H9 (cell line): ENCODE measurements at regions not wholly inside any gene's neighbourhood (a gene's known extent, or its start where the extent isn't known, plus 50 kb on each side); places are given as distances from the start of the nearest gene placed in this dataset.

Experiments
- DNase-seq: peaks from one replicate; pipeline ENCODE4 v3.0.0-alpha.2; 2017
- H2AFZ ChIP-seq: one replicate; pipeline ENCODE4 v1.6.1; 2013; ENCODE audit warnings: mild to moderate bottlenecking, low read length, control low read depth, moderate library complexity
- H2AK5ac ChIP-seq: 2 replicates; pipeline ENCODE4 v1.6.1; 2013; ENCODE audit warnings: low read length, control low read depth, mixed read lengths; ENCODE audit not compliant: insufficient read length
- H2BK120ac ChIP-seq: one replicate; pipeline ENCODE4 v1.6.1; 2013; ENCODE audit warnings: low read depth, mild to moderate bottlenecking, low read length, control low read depth, inconsistent platforms; ENCODE audit not compliant: poor library complexity, severe bottlenecking
- H2BK12ac ChIP-seq: 2 replicates; pipeline ENCODE4 v1.6.1; 2013; ENCODE audit warnings: low read length, control low read depth, mixed read lengths, low read depth; ENCODE audit not compliant: insufficient read length
- H2BK15ac ChIP-seq: 2 replicates; pipeline ENCODE4 v1.6.1; 2013; ENCODE audit warnings: low read depth, low read length, control low read depth
- H2BK20ac ChIP-seq: one replicate; pipeline ENCODE4 v1.6.1; 2013; ENCODE audit warnings: low read depth, mild to moderate bottlenecking, low read length, control low read depth, inconsistent platforms; ENCODE audit not compliant: poor library complexity, severe bottlenecking
- H2BK5ac ChIP-seq: 2 replicates; pipeline ENCODE4 v1.6.1; 2013; ENCODE audit warnings: low read length, control low read depth, mixed read lengths; ENCODE audit not compliant: insufficient read length
- H3K14ac ChIP-seq: 2 replicates; pipeline ENCODE4 v1.6.1; 2013; ENCODE audit warnings: low read length, control low read depth; ENCODE audit not compliant: insufficient read depth
- H3K18ac ChIP-seq: 2 replicates; pipeline ENCODE4 v1.6.1; 2013; ENCODE audit warnings: low read depth, mild to moderate bottlenecking, mixed read lengths, low read length, control low read depth; ENCODE audit not compliant: insufficient read length
- H3K23ac ChIP-seq: 2 replicates; pipeline ENCODE4 v1.6.1; 2013; ENCODE audit warnings: low read length, control low read depth, mixed read lengths, low read depth; ENCODE audit not compliant: insufficient read length
- H3K23me2 ChIP-seq: 2 replicates; pipeline ENCODE4 v1.6.1; 2013; ENCODE audit warnings: low read depth, mild to moderate bottlenecking, mixed read lengths, low read length, control low read depth; ENCODE audit not compliant: insufficient read length, poor library complexity, severe bottlenecking
- H3K27ac ChIP-seq: 2 replicates; pipeline ENCODE4 v1.5.1; 2013; ENCODE audit warnings: low read length, control low read depth, mixed read lengths, low read depth; ENCODE audit not compliant: insufficient read length
- H3K27me3 ChIP-seq: 2 replicates; pipeline ENCODE4 v1.6.1; 2013; ENCODE audit warnings: low read length, control low read depth, inconsistent platforms; ENCODE audit not compliant: insufficient read depth
- H3K4ac ChIP-seq: 2 replicates; pipeline ENCODE4 v1.6.1; 2013; ENCODE audit warnings: low read depth, mild to moderate bottlenecking, control low read depth, inconsistent platforms, low read length, moderate library complexity
- H3K4me1 ChIP-seq: 2 replicates; pipeline ENCODE4 v1.6.1; 2013; ENCODE audit warnings: low read length, control low read depth, inconsistent platforms; ENCODE audit not compliant: insufficient read depth
- H3K4me2 ChIP-seq: 2 replicates; pipeline ENCODE4 v1.6.1; 2013; ENCODE audit warnings: low read length, control low read depth, mixed read lengths; ENCODE audit not compliant: insufficient read length, insufficient read depth
- H3K56ac ChIP-seq: 2 replicates; pipeline ENCODE4 v1.6.1; 2013; ENCODE audit warnings: low read depth, mild to moderate bottlenecking, mixed read lengths, low read length, control low read depth; ENCODE audit not compliant: insufficient read length
- H3K79me1 ChIP-seq: 2 replicates; pipeline ENCODE4 v1.6.1; 2013; ENCODE audit warnings: low read depth, mild to moderate bottlenecking, moderate library complexity, low read length, control low read depth, inconsistent platforms; ENCODE audit not compliant: insufficient read depth, poor library complexity, severe bottlenecking
- H3K79me2 ChIP-seq: 2 replicates; pipeline ENCODE4 v1.6.1; 2013; ENCODE audit warnings: low read length, control low read depth, inconsistent platforms; ENCODE audit not compliant: insufficient read depth
- H3K9ac ChIP-seq: 2 replicates; pipeline ENCODE4 v1.6.1; 2013; ENCODE audit warnings: low read length, control low read depth, mixed read lengths; ENCODE audit not compliant: insufficient read length; ENCODE audit errors: extremely low read depth
- H3K9me3 ChIP-seq: one replicate; pipeline ENCODE4 v1.6.1; 2013; ENCODE audit warnings: low read depth, low read length, inconsistent platforms; ENCODE audit not compliant: control insufficient read depth
- H3T11ph ChIP-seq: one replicate; pipeline ENCODE4 v1.6.1; 2013; ENCODE audit warnings: mild to moderate bottlenecking, low read length, control low read depth, inconsistent platforms
- H4K20me1 ChIP-seq: one replicate; pipeline ENCODE4 v1.6.1; 2013; ENCODE audit not compliant: control insufficient read depth, insufficient read length, insufficient read depth
- H4K5ac ChIP-seq: 2 replicates; pipeline ENCODE4 v1.6.1; 2013; ENCODE audit warnings: low read depth, mild to moderate bottlenecking, mixed read lengths, low read length, control low read depth; ENCODE audit not compliant: insufficient read length
- H4K8ac ChIP-seq: replicated peaks from 2 replicates; pipeline ENCODE4 v1.6.1; 2013; ENCODE audit warnings: low read length, control low read depth, mixed read lengths, low read depth; ENCODE audit not compliant: insufficient read length
- H4K91ac ChIP-seq: 2 replicates; pipeline ENCODE4 v1.6.1; 2013; ENCODE audit warnings: low read depth, mild to moderate bottlenecking, moderate library complexity, mixed read lengths, low read length, control low read depth; ENCODE audit not compliant: insufficient read length
- H3K27ac Mint-ChIP-seq, 3 experiments: 2 replicates in 2 of 3; 3 replicates in 1 of 3; pipeline ENCODE4 v1.8.0; 2020 to 2021; ENCODE audit warnings: mixed read lengths in 3 of 3, mild to moderate bottlenecking in 1 of 3, moderate library complexity in 1 of 3
- H3K27me3 Mint-ChIP-seq: 2 replicates; pipeline ENCODE4 v1.8.0; 2021; ENCODE audit warnings: low read depth, mild to moderate bottlenecking, moderate library complexity, mixed read lengths
- H3K36me3 Mint-ChIP-seq, 3 experiments: 2 replicates in 2 of 3; 3 replicates in 1 of 3; pipeline ENCODE4 v1.8.0; 2020 to 2021; ENCODE audit warnings: low read depth in 3 of 3, mixed read lengths in 3 of 3; ENCODE audit not compliant: insufficient read depth in 1 of 3
- H3K4me1 Mint-ChIP-seq, 2 experiments: 2 replicates each; pipeline ENCODE4 v1.8.0; 2020; ENCODE audit warnings: mixed read lengths in 2 of 2
- H3K4me3 Mint-ChIP-seq, 2 experiments: 2 replicates in 1 of 2; 3 replicates in 1 of 2; pipeline ENCODE4 v1.8.0; 2020 to 2021; ENCODE audit warnings: mild to moderate bottlenecking in 2 of 2, mixed read lengths in 2 of 2, moderate library complexity in 1 of 2
- H3K9me3 Mint-ChIP-seq, 2 experiments: 2 replicates in 1 of 2; 3 replicates in 1 of 2; pipeline ENCODE4 v1.8.0; 2020; ENCODE audit warnings: mild to moderate bottlenecking in 2 of 2, mixed read lengths in 2 of 2, moderate library complexity in 1 of 2
- CTCF ChIP-seq: fragments of 200-600 bp; sonication (generic); conservative IDR thresholded peaks from 3 replicates; pipeline ENCODE4 v1.8.0; 2021; ENCODE audit warnings: antibody characterized with exemption, mild to moderate bottlenecking
- WGBS: extraction: QIAGEN DNeasy Blood & Tissue Kit; methylation state at CpG from one replicate; pipeline ENCODE4 v1.1.7; 2013; ENCODE audit warnings: missing lambda C conversion rate, low lambda C conversion rate, mixed read lengths; ENCODE audit not compliant: insufficient read length; ENCODE audit errors: extremely low coverage; 5-methylcytosine and 5-hydroxymethylcytosine counted together

- no peak overlapping the region for H3K9ac ChIP-seq
- no peak overlapping the region for H3K4me2 ChIP-seq
- Mint-ChIP-seq H3K9me3 (peaks cover 0 to 3% of the 10 kb centered on the region in 2 experiments; a peak in 1 of 5 replicates), H3K4me3 (no peak overlapping the region), H3K27ac (no peak overlapping the region; a peak in 1 of 7 replicates), H3K27me3 (peaks cover 11% of the 10 kb centered on the region), H3K4me1 (peaks cover 8 to 9% of the 10 kb centered on the region in 2 experiments), H3K36me3 (no peaks in the 10 kb centered on the region; a peak in 2 of 7 replicates)
- H2BK12ac ChIP-seq: no peak overlapping the region
- TF ChIP-seq CTCF: no peak
- no peaks in the 10 kb centered on the region for H4K20me1 ChIP-seq
- no peak overlapping the region for H3K4ac ChIP-seq
- no peak overlapping the region for H4K5ac ChIP-seq
- H4K91ac ChIP-seq: no peak overlapping the region
- H3K23ac ChIP-seq: no peak overlapping the region
- no CpG with 5 or more reads among the region's 1 CpG for WGBS
- H3T11ph ChIP-seq: no peak overlapping the region
- no peak overlapping the region for H2AK5ac ChIP-seq
- no peaks in the 10 kb centered on the region for H3K79me2 ChIP-seq
- no peaks in the 10 kb centered on the region for H3K23me2 ChIP-seq
- no peak overlapping the region for H3K56ac ChIP-seq
- H4K8ac ChIP-seq: no peak overlapping the region
- no peak overlapping the region for H2BK20ac ChIP-seq
- no peak overlapping the region for H3K18ac ChIP-seq
- H3K27me3 ChIP-seq: no peaks in the 10 kb centered on the region
- no peaks in the 10 kb centered on the region for H3K9me3 ChIP-seq
- H3K79me1 ChIP-seq: no peaks in the 10 kb centered on the region
- H2BK15ac ChIP-seq: no peak overlapping the region
- H2AFZ ChIP-seq: no peak overlapping the region
- H2BK120ac ChIP-seq: no peak overlapping the region
- H2BK5ac ChIP-seq: no peak overlapping the region
- H3K27ac ChIP-seq: no peak overlapping the region
- no peaks in the 10 kb centered on the region for H3K4me1 ChIP-seq
- DNase-seq: no peak
- no peak overlapping the region for H3K14ac ChIP-seq
These were observed 128.3 kb upstream of the RGMA start for GRCh38 chr15:93217343-93217742.
